GM19035 (cell line): ENCODE measurements at regions not wholly inside any gene's neighbourhood (a gene's known extent, or its start where the extent isn't known, plus 50 kb on each side); places are given as distances from the start of the nearest gene placed in this dataset.
"Not testable (repeated sequence)": the region's sequence is repeated elsewhere in the genome, so short reads cannot be mapped to it uniquely, and the experiment has no call there.

Experiments
- ATAC-seq: cut with Tn5 transposase; IDR thresholded peaks from one replicate; pipeline ENCODE4 v1.9.1; 2021; ENCODE audit not compliant: unreplicated experiment

- ATAC-seq = no peak
These were observed 215.8 kb upstream of the LRRC4C start for GRCh38 chr11:41675205-41675604.

- no peak for ATAC-seq
These were observed 253.6 kb upstream of the LRRC4C start for GRCh38 chr11:41713030-41713429.

GRCh38 chr11:41714101-41714500 lies 254.6 kb upstream of the LRRC4C start:
- no peak for ATAC-seq

GRCh38 chr11:41716862-41717261 lies 257.4 kb upstream of the LRRC4C start:
- no peak for ATAC-seq

GRCh38 chr11:41720761-41721160 lies 261.3 kb upstream of the LRRC4C start:
- no peak for ATAC-seq

GRCh38 chr11:41728161-41728560 lies 268.7 kb upstream of the LRRC4C start:
- not testable (repeated sequence) for ATAC-seq

GRCh38 chr11:41775296-41775695 lies 315.8 kb upstream of the LRRC4C start:
- no peak for ATAC-seq

GRCh38 chr11:41779401-41779960 lies 320.0 kb upstream of the LRRC4C start:
- ATAC-seq = no peak

- ATAC-seq = no peak
These were observed 322.0 kb upstream of the LRRC4C start for GRCh38 chr11:41781441-41781840.

- no peak for ATAC-seq
These were observed 325.3 kb upstream of the LRRC4C start for GRCh38 chr11:41784513-41785335.

- ATAC-seq = no peak
These were observed 326.6 kb upstream of the LRRC4C start for GRCh38 chr11:41786087-41786486.

- no peak for ATAC-seq
These were observed 328.7 kb upstream of the LRRC4C start for GRCh38 chr11:41788177-41788576.

- ATAC-seq = no peak
These were observed 329.9 kb upstream of the LRRC4C start for GRCh38 chr11:41789376-41789775.

- ATAC-seq = no peak
These were observed 335.6 kb upstream of the LRRC4C start for GRCh38 chr11:41795004-41795403.

GRCh38 chr11:41799754-41800153 lies 340.3 kb upstream of the LRRC4C start:
- ATAC-seq = no peak

GRCh38 chr11:41803895-41804294 lies 344.4 kb upstream of the LRRC4C start:
- ATAC-seq = no peak

GRCh38 chr11:41816396-41816795 lies 356.9 kb upstream of the LRRC4C start:
- ATAC-seq = no peak

- ATAC-seq = not testable (repeated sequence)
These were observed 364.8 kb upstream of the LRRC4C start for GRCh38 chr11:41824287-41824686.

- ATAC-seq = no peak
These were observed 366.6 kb upstream of the LRRC4C start for GRCh38 chr11:41826085-41826484.

GRCh38 chr11:41836431-41836830 lies 377.0 kb upstream of the LRRC4C start:
- no peak for ATAC-seq

- ATAC-seq = no peak
These were observed 383.2 kb upstream of the LRRC4C start for GRCh38 chr11:41842673-41843072.

- no peak for ATAC-seq
These were observed 385.6 kb upstream of the LRRC4C start for GRCh38 chr11:41845066-41845465.

- ATAC-seq = no peak
These were observed 388.9 kb upstream of the LRRC4C start for GRCh38 chr11:41848349-41848748.
